Natural killer cell (primary cell): ENCODE measurements at regions not wholly inside any gene's neighbourhood (a gene's known extent, or its start where the extent isn't known, plus 50 kb on each side); places are given as distances from the start of the nearest gene placed in this dataset.

Source experiments
- ATAC-seq, 3 donors: fragments of 150-1000 bp in 2 of 3; fragments of 200-7000 bp in 1 of 3; cut with Tn5 transposase; 1 replicate in 1 of 3; 2 replicates in 2 of 3; pipeline ENCODE4 v1.10.0; 2021; ENCODE audit warnings: mild to moderate bottlenecking in 2 of 3, moderate library complexity in 2 of 3
- DNase-seq, 2 donors: peaks; one replicate each; pipeline versions ENCODE4 v3.0.0 to v3.0.0-alpha.2; 2013 to 2021; ENCODE audit warnings: mixed read lengths in 1 of 2
- H3K27ac ChIP-seq: one replicate; pipeline ENCODE4 v1.5.1; 2013; ENCODE audit warnings: mild to moderate bottlenecking, low read length
- H3K27me3 ChIP-seq: one replicate; pipeline ENCODE4 v1.6.1; 2013; ENCODE audit warnings: low read length; ENCODE audit not compliant: control insufficient read depth, insufficient read depth
- H3K36me3 ChIP-seq: one replicate; pipeline ENCODE4 v1.6.1; 2013; ENCODE audit warnings: low read length; ENCODE audit not compliant: control insufficient read depth, insufficient read depth
- H3K4me1 ChIP-seq: one replicate; pipeline ENCODE4 v1.6.1; 2013; ENCODE audit warnings: low read length; ENCODE audit not compliant: control insufficient read depth, insufficient read depth
- H3K4me3 ChIP-seq: one replicate; pipeline ENCODE4 v1.5.1; 2013; ENCODE audit warnings: low read length
- H3K9me3 ChIP-seq: one replicate; pipeline ENCODE4 v1.6.1; 2013; ENCODE audit warnings: low read length; ENCODE audit not compliant: control insufficient read depth, insufficient read depth
- H3K27ac Mint-ChIP-seq, 2 donors: one replicate each; pipeline ENCODE4 v1.8.0; 2022; ENCODE audit warnings: mild to moderate bottlenecking in 2 of 2, mixed read lengths in 2 of 2, moderate library complexity in 1 of 2
- H3K27me3 Mint-ChIP-seq, 2 donors: one replicate each; pipeline ENCODE4 v1.8.0; 2022; ENCODE audit warnings: low read depth in 2 of 2, mixed read lengths in 2 of 2
- H3K36me3 Mint-ChIP-seq: one replicate; pipeline ENCODE4 v1.8.0; 2022; ENCODE audit warnings: mixed read lengths
- H3K4me1 Mint-ChIP-seq, 2 donors: one replicate each; pipeline ENCODE4 v1.8.0; 2022; ENCODE audit warnings: mixed read lengths in 2 of 2
- H3K4me3 Mint-ChIP-seq: one replicate; pipeline ENCODE4 v1.8.0; 2022; ENCODE audit warnings: mild to moderate bottlenecking, moderate library complexity, mixed read lengths
- H3K9me3 Mint-ChIP-seq, 2 donors: one replicate each; pipeline ENCODE4 v1.8.0; 2022; ENCODE audit warnings: mixed read lengths in 2 of 2
- CTCF ChIP-seq: fragments of 200-600 bp; IDR thresholded peaks from one replicate; pipeline ENCODE4 v1.8.0; 2022; ENCODE audit warnings: antibody characterized with exemption
- WGBS: methylation state at CpG from one replicate; pipeline ENCODE4 v1.1.7; 2013; ENCODE audit warnings: missing lambda C conversion rate; ENCODE audit not compliant: insufficient coverage; 5-methylcytosine and 5-hydroxymethylcytosine counted together
- intact Hi-C: fragments of 100-400 bp; cut with micrococcal nuclease; formaldehyde crosslinking; loops from one replicate; pipeline ENCODE4 v1.14.2; 2022

- H3K4me3 ChIP-seq, result no peak overlapping the region
- no peak for TF ChIP-seq CTCF
- no peak overlapping the region for H3K27ac ChIP-seq
- ATAC-seq, result no peak
- no peaks in the 10 kb centered on the region for H3K36me3 Mint-ChIP-seq
- intact Hi-C loops, result no loop called here
- H3K9me3 ChIP-seq, result no peaks in the 10 kb centered on the region
- H3K27me3 ChIP-seq, result no peaks in the 10 kb centered on the region
- H3K9me3 Mint-ChIP-seq, result no peaks in the 10 kb centered on the region
- DNase-seq, result no peak
- 92% methylated on average over 5 of the region's 5 CpGs for WGBS
- H3K4me1 ChIP-seq, result no peaks in the 10 kb centered on the region
- no peak overlapping the region for H3K27ac Mint-ChIP-seq
- H3K4me3 Mint-ChIP-seq, result no peak overlapping the region
- H3K4me1 Mint-ChIP-seq, result no peaks in the 10 kb centered on the region
- H3K36me3 ChIP-seq, result no peaks in the 10 kb centered on the region
- H3K27me3 Mint-ChIP-seq, result peaks cover 2 to 4% of the 10 kb centered on the region in 2 donors
These were observed 72.0 kb upstream of the SLC44A1 start for GRCh38 chr9:105172436-105172835.

GRCh38 chr9:105173306-105173705 lies 71.1 kb upstream of the SLC44A1 start:
- no peak overlapping the region for H3K27ac Mint-ChIP-seq
- TF ChIP-seq CTCF, result no peak
- H3K9me3 Mint-ChIP-seq, result no peaks in the 10 kb centered on the region
- H3K9me3 ChIP-seq, result no peaks in the 10 kb centered on the region
- ATAC-seq (no peak), DNase-seq (no peak)
- H3K4me3 Mint-ChIP-seq, result no peak overlapping the region
- H3K27ac ChIP-seq, result no peak overlapping the region
- peaks cover 0 to 2% of the 10 kb centered on the region in 2 donors for H3K27me3 Mint-ChIP-seq
- no peak overlapping the region for H3K4me3 ChIP-seq
- no peaks in the 10 kb centered on the region for H3K4me1 ChIP-seq
- no peaks in the 10 kb centered on the region for H3K4me1 Mint-ChIP-seq
- H3K36me3 Mint-ChIP-seq, result no peaks in the 10 kb centered on the region
- WGBS, result 89% methylated on average over 4 of the region's 4 CpGs
- H3K36me3 ChIP-seq, result no peaks in the 10 kb centered on the region
- intact Hi-C loops, result no loop called here
- no peaks in the 10 kb centered on the region for H3K27me3 ChIP-seq

GRCh38 chr9:105173826-105174225 lies 70.6 kb upstream of the SLC44A1 start:
- no peak overlapping the region for H3K27ac Mint-ChIP-seq
- no peak overlapping the region for H3K27ac ChIP-seq
- H3K36me3 ChIP-seq, result no peaks in the 10 kb centered on the region
- intact Hi-C loops, result no loop called here
- no peaks in the 10 kb centered on the region for H3K4me1 ChIP-seq
- ATAC-seq, result no peak
- H3K36me3 Mint-ChIP-seq, result no peaks in the 10 kb centered on the region
- H3K9me3 ChIP-seq, result no peaks in the 10 kb centered on the region
- H3K4me3 ChIP-seq, result no peak overlapping the region
- 87% methylated on average over 4 of the region's 4 CpGs for WGBS
- H3K27me3 Mint-ChIP-seq, result peaks cover 0 to 2% of the 10 kb centered on the region in 2 donors
- no peaks in the 10 kb centered on the region for H3K9me3 Mint-ChIP-seq
- no peaks in the 10 kb centered on the region for H3K4me1 Mint-ChIP-seq
- H3K4me3 Mint-ChIP-seq, result no peak overlapping the region
- DNase-seq, result no peak
- no peaks in the 10 kb centered on the region for H3K27me3 ChIP-seq
- no peak for TF ChIP-seq CTCF

GRCh38 chr9:105176194-105176593 lies 68.3 kb upstream of the SLC44A1 start:
- Mint-ChIP-seq H3K4me1 (no peaks in the 10 kb centered on the region), H3K9me3 (no peaks in the 10 kb centered on the region), H3K27ac (no peak overlapping the region), H3K36me3 (no peaks in the 10 kb centered on the region), H3K4me3 (no peak overlapping the region), H3K27me3 (no peaks in the 10 kb centered on the region)
- Histone ChIP-seq H3K4me1 (no peaks in the 10 kb centered on the region), H3K27ac (no peak overlapping the region), H3K36me3 (no peaks in the 10 kb centered on the region), H3K4me3 (no peak overlapping the region), H3K9me3 (no peaks in the 10 kb centered on the region), H3K27me3 (no peaks in the 10 kb centered on the region)
- DNase-seq (no peak), ATAC-seq (no peak)
- intact Hi-C loops, result no loop called here
- 95% methylated on average over 2 of the region's 3 CpGs for WGBS
- no peak for TF ChIP-seq CTCF
